SH-SY5Y (cell line): ENCODE measurements at regions not wholly inside any gene's neighbourhood (a gene's known extent, or its start where the extent isn't known, plus 50 kb on each side); places are given as distances from the start of the nearest gene placed in this dataset.

Experiments
- GATA2 ChIP-seq: IDR thresholded peaks from 2 replicates; pipeline ENCODE4 v1.6.1; 2011; ENCODE audit warnings: mild to moderate bottlenecking, low read depth, low read length
- GATA3 ChIP-seq: IDR thresholded peaks from 2 replicates; pipeline ENCODE4 v1.6.1; 2011; ENCODE audit warnings: low read depth, mild to moderate bottlenecking, low read length, moderate library complexity

DNA sequence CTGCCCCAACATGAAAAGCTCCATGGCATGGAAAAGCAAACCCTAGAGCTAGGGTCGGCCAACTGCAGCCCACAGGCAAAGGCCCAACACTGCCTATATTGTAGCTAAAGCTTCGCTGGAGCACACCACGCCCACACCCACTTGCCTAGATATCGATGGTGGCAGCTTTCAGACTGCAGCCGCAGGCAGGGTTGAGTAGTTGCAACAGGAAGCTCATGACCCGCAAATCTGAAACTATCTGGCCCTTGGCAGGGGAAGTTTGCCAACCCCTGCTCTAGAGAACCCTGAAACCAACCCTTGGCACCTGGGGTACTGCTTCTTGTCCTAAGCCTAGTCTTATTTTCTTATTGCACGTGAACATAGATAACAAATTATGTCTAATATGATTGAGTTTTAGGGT is 250.0 kb downstream of the SOX11 start:
- TF ChIP-seq GATA3 = no peak
- TF ChIP-seq GATA2 = no peak
